Fibroblast of lung (primary cell): ENCODE measurements at regions not wholly inside any gene's neighbourhood (a gene's known extent, or its start where the extent isn't known, plus 50 kb on each side); places are given as distances from the start of the nearest gene placed in this dataset.

Experiments
- DNase-seq, 2 donors: peaks; one replicate each; pipeline versions ENCODE4 v3.0.0 to v3.0.0-alpha.2; 2010; ENCODE audit warnings: low read depth in 2 of 2
- H2AFZ ChIP-seq: 2 replicates; pipeline ENCODE4 v1.5.1; 2012; ENCODE audit warnings: low read length, control low read depth, inconsistent platforms
- H3K27ac ChIP-seq: 2 replicates; pipeline ENCODE4 v1.5.1; 2011; ENCODE audit warnings: low read length, control low read depth; ENCODE audit not compliant: insufficient read depth
- H3K27me3 ChIP-seq: 2 replicates; pipeline ENCODE4 v1.5.1; 2011; ENCODE audit warnings: mild to moderate bottlenecking, low read length; ENCODE audit not compliant: control insufficient read depth, insufficient read depth
- H3K36me3 ChIP-seq: 2 replicates; pipeline ENCODE4 v1.5.1; 2011; ENCODE audit warnings: low read length; ENCODE audit not compliant: control insufficient read depth, insufficient read depth
- H3K4me1 ChIP-seq: 2 replicates; pipeline ENCODE4 v1.5.1; 2011; ENCODE audit warnings: low read length; ENCODE audit not compliant: control insufficient read depth, insufficient read depth; ENCODE audit errors: extremely low read depth
- H3K4me2 ChIP-seq: 2 replicates; pipeline ENCODE4 v1.5.1; 2011; ENCODE audit warnings: low read length, control low read depth; ENCODE audit not compliant: insufficient read depth; ENCODE audit errors: extremely low read depth
- H3K4me3 ChIP-seq, 4 experiments: fragments of 200-600 bp in 1 of 4; sonication (generic) in 1 of 4; replicated peaks in 1 of 4; 2 replicates each; pipeline ENCODE4 v1.5.1; 2011 to 2016; ENCODE audit warnings: low read length in 4 of 4, low read depth in 3 of 4, mild to moderate bottlenecking in 3 of 4, control low read depth in 2 of 4, inconsistent platforms in 1 of 4, mixed read lengths in 1 of 4; ENCODE audit not compliant: insufficient read depth in 1 of 4; ENCODE audit errors: control extremely low read depth in 1 of 4
- H3K79me2 ChIP-seq: 2 replicates; pipeline ENCODE4 v1.5.1; 2012; ENCODE audit warnings: mild to moderate bottlenecking, low read length, inconsistent platforms; ENCODE audit not compliant: control insufficient read depth, insufficient read depth
- H3K9ac ChIP-seq: 2 replicates; pipeline ENCODE4 v1.5.1; 2011; ENCODE audit warnings: mild to moderate bottlenecking, low read length, control low read depth; ENCODE audit not compliant: insufficient read depth
- H3K9me3 ChIP-seq: 2 replicates; pipeline ENCODE4 v1.5.1; 2012; ENCODE audit warnings: low read depth, low read length; ENCODE audit not compliant: control insufficient read depth, insufficient read depth
- H4K20me1 ChIP-seq: 2 replicates; pipeline ENCODE4 v1.5.1; 2011; ENCODE audit warnings: low read length; ENCODE audit not compliant: control insufficient read depth, insufficient read depth; ENCODE audit errors: extremely low read depth
- EZH2 ChIP-seq: IDR thresholded peaks from 2 replicates; pipeline ENCODE4 v1.5.1; 2012; ENCODE audit warnings: low read length, control low read depth, mild to moderate bottlenecking; ENCODE audit errors: missing control alignments
- TF ChIP-seq, protein P1 (sequence below), 2 donors: IDR thresholded peaks in 1 of 2; conservative IDR thresholded peaks in 1 of 2; 1 replicate in 1 of 2; 2 replicates in 1 of 2; pipeline ENCODE4 v1.5.1; 2011 to 2012; ENCODE audit warnings: low read length in 2 of 2, control low read depth in 1 of 2, inconsistent platforms in 1 of 2, low read depth in 1 of 2, mild to moderate bottlenecking in 1 of 2

DNA sequence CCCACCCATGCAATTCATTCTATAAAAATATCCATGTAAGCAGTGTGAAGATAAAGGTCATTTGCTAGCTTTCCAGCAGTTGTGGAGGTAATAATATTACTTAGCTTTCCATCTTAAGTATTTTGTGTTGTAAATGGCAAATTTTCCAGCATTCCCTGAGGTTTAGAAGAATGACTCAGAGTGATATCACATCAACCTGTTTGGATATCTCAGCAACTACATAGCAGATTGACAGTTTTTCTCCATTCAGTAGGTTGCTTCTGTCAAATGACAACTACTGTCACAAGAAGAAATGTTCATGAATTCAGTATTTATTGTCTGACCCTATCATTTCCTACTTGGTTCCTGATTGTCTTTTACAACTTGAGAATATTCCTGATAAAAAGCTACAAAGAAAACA, 434.9 kb upstream of the GALNTL6 start:
- H4K20me1 ChIP-seq, result no peaks in the 10 kb centered on the region
- peak in 1 of 2 donors; percentile 2 for DNase-seq
- H3K4me3 ChIP-seq, result no peak overlapping the region
- no peaks in the 10 kb centered on the region for H3K4me1 ChIP-seq
- TF ChIP-seq, protein P1, sequence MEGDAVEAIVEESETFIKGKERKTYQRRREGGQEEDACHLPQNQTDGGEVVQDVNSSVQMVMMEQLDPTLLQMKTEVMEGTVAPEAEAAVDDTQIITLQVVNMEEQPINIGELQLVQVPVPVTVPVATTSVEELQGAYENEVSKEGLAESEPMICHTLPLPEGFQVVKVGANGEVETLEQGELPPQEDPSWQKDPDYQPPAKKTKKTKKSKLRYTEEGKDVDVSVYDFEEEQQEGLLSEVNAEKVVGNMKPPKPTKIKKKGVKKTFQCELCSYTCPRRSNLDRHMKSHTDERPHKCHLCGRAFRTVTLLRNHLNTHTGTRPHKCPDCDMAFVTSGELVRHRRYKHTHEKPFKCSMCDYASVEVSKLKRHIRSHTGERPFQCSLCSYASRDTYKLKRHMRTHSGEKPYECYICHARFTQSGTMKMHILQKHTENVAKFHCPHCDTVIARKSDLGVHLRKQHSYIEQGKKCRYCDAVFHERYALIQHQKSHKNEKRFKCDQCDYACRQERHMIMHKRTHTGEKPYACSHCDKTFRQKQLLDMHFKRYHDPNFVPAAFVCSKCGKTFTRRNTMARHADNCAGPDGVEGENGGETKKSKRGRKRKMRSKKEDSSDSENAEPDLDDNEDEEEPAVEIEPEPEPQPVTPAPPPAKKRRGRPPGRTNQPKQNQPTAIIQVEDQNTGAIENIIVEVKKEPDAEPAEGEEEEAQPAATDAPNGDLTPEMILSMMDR (conservative IDR thresholded peaks at IDR 0.05 in 1 of 2, IDR thresholded peaks at IDR 0.05 in 1 of 2; ENCODE audit: low read depth in 1 of 2, low read length in 2 of 2), result no peak
- no peak for TF ChIP-seq EZH2
- H3K4me2 ChIP-seq, result no peak overlapping the region
- no peak overlapping the region for H2AFZ ChIP-seq
- H3K27ac ChIP-seq, result no peak overlapping the region
- H3K36me3 ChIP-seq, result no peaks in the 10 kb centered on the region
- no peaks in the 10 kb centered on the region for H3K27me3 ChIP-seq
- H3K9ac ChIP-seq, result no peak overlapping the region
- H3K79me2 ChIP-seq, result no peaks in the 10 kb centered on the region
- no peaks in the 10 kb centered on the region for H3K9me3 ChIP-seq

DNA sequence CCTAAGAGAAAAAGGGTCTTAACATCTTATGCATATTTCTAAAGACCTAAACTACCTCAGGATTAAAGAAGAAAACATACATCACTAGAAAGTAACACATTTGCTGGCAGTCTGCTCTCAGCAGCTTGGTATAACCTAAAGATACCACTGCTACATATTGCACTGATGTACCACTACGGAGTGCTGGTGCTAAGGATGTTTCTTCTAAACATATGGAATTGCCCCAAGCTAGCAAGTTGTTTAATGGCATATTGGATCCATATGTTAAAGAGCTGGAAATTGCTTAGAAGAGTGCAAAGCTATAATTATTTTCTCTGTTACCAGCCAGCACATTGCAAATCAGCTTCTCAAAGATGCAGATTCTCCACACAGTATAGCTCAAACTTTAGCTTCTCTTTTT, 436.5 kb upstream of the GALNTL6 start:
- no peaks in the 10 kb centered on the region for H3K4me1 ChIP-seq
- no peak for DNase-seq
- no peak overlapping the region for H3K27ac ChIP-seq
- H3K36me3 ChIP-seq, result no peaks in the 10 kb centered on the region
- no peaks in the 10 kb centered on the region for H3K79me2 ChIP-seq
- no peak overlapping the region for H2AFZ ChIP-seq
- no peaks in the 10 kb centered on the region for H3K27me3 ChIP-seq
- no peaks in the 10 kb centered on the region for H3K9me3 ChIP-seq
- H3K9ac ChIP-seq, result no peak overlapping the region
- TF ChIP-seq, protein P1 (conservative IDR thresholded peaks at IDR 0.05 in 1 of 2, IDR thresholded peaks at IDR 0.05 in 1 of 2; ENCODE audit: low read depth in 1 of 2, low read length in 2 of 2), result no peak
- no peak for TF ChIP-seq EZH2
- no peak overlapping the region for H3K4me3 ChIP-seq
- no peaks in the 10 kb centered on the region for H4K20me1 ChIP-seq
- H3K4me2 ChIP-seq, result no peak overlapping the region

DNA sequence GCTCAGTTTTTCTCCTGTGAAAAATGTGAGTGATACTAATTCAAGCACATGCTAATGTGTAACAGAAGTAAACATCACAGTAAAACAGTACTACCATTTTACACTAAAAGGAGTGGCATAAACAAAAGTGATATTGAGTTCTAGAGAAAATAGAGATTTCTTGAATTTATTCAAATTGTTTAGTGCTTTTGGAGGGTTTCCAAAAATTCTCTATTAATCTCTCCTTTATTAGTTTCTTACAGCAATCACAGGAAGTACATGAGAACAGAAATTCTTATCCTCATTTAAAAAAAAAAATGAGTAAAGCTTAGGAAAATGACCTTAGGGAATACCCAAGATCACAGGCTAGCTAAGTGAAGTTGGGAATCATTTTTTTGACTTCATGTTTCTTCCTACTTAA, 459.7 kb upstream of the GALNTL6 start:
- H3K9ac ChIP-seq, result no peak overlapping the region
- no peak overlapping the region for H3K4me3 ChIP-seq
- TF ChIP-seq, protein P1 (conservative IDR thresholded peaks at IDR 0.05 in 1 of 2, IDR thresholded peaks at IDR 0.05 in 1 of 2; ENCODE audit: low read depth in 1 of 2, low read length in 2 of 2), result no peak
- TF ChIP-seq EZH2, result no peak
- H3K4me1 ChIP-seq, result no peaks in the 10 kb centered on the region
- no peak for DNase-seq
- no peaks in the 10 kb centered on the region for H3K9me3 ChIP-seq
- H3K27me3 ChIP-seq, result no peaks in the 10 kb centered on the region
- no peak overlapping the region for H3K4me2 ChIP-seq
- H2AFZ ChIP-seq, result no peak overlapping the region
- H3K79me2 ChIP-seq, result no peaks in the 10 kb centered on the region
- H4K20me1 ChIP-seq, result no peaks in the 10 kb centered on the region
- H3K36me3 ChIP-seq, result no peaks in the 10 kb centered on the region
- no peak overlapping the region for H3K27ac ChIP-seq
